Posterior cingulate gyrus (tissue), 11 donors: ENCODE measurements at regions not wholly inside any gene's neighbourhood (a gene's known extent, or its start where the extent isn't known, plus 50 kb on each side); places are given as distances from the start of the nearest gene placed in this dataset.

Experiments used
- DNase-seq, 10 donors: peaks; one replicate each; pipeline versions ENCODE4 v3.0.0 to v3.0.0-alpha.2; 2020 to 2021; ENCODE audit warnings: mixed read lengths in 3 of 10
- intact Hi-C: fragments of 100-400 bp; cut with DNase I; formaldehyde crosslinking; loops from one replicate; pipeline ENCODE4 v1.15.1; 2023

DNA sequence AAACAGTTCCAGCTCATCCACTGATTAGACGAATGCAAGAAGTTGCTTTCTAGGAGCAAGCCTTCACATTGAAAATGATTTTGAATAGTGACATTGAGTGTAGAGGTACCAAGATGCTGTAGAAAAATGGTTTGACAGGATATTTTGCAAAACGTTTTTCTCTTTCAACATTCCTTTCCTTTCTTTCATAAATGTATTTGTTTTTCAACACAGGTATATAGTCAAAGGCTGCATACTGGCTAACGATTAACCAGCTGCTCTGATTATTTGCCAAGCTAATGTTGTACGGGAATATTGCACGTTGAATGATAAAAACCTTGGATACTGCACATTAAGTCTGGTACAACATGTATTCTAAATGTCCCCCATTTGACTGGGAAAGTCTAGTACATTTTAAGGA, 78.8 kb upstream of the TENT5A start:
- DNase-seq, result no peak
- intact Hi-C loops, result no loop called here

DNA sequence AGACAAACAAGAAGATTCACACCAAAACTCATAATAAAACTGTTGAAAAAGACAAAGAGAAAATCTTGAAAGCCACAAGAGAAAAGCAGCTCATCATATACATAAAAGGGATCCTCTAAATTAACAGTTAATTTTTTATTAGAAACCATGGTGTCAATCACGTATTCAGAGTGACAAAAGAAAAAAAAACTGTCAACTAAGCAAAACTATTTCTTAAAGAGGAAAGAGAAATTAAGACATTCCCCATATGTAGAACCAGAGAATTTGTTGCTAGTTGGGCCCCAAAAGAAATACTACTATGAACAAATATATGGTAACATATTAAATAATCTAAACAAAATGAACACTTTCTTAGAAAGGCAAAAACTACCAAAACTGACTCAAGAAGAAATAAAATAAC, 74.3 kb upstream of the TENT5A start:
- intact Hi-C loops, result no loop called here
- DNase-seq, result no peak

DNA sequence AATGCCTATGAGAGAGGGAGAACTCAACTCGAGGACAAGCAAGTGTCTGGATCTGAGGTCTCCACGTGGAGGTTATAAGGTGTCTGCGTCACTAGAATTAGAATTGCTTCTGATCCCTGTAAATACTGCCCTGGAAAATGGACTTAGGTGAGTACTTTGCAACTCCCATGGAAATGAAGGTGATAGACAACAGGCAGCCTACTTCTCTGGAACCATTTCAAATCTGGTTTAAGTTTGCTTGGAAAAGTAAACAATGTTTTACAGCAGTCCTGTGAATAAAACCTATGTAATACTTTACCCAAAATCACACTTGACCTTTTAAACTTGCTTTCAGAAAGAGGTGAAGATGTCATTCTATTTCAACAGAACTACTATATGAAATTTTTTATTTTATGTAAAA, 70.1 kb upstream of the TENT5A start:
- intact Hi-C loops, result no loop called here
- no peak for DNase-seq

DNA sequence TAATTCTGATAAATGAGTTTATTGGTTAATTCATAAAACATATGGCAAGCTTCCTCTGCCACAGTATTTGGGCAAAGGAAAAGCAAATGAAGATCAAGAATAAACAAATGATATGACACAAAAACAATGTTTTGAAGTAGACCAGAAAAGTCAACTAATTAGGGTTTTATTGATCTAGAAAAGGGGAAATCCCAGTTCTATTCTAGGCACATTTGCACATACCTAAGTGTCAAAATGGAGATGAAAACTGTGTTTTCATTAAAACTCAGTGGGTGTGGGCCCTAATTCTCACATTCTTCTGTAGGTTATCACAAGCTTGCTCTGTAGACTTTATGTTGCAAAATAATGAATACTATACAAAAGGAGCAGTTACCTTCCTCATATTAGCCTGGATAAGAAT, 69.0 kb upstream of the TENT5A start:
- intact Hi-C loops, result no loop called here

DNA sequence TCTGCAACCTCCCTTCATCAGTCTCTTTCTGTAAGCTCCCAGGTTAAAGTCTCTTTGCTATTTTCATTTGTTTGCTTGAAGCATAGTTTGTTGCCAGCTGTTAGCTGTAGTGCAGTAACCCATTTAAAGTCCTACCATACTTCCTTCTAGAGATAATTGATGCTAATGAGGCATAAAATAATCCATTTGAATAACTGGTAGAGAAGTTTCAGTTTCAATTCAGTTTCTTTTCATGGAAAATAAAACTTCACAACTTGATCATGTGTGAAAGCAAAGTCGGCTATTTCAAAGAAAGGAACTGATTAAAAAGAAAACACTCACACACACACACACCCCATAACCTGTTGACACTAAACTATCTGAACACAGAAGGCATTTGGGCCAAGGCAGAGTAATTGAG, 68.5 kb upstream of the TENT5A start:
- intact Hi-C loops, result no loop called here
- no peak for DNase-seq

More for the DNA sequence above, 69.0 kb upstream of the TENT5A start:
- DNase-seq, result no peak

DNA sequence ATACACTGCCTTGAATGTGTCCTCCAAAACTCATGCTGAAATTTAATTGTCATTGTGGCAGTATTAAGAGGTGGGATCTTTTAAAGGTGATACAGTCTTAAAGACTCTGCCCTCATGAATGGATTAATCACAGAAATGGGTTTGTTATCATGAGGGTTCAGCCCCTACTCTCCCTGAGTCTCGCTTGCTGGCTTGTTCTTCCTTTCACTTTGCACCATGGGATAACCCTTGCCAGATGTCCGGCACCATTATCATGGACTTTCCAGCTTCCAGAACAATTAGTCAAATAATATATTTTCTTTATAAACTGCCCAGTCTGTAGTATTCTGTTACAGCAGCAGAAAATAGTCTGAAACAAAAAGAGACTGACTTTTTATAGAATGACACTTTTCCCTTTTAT, 67.9 kb upstream of the TENT5A start:
- intact Hi-C loops, result no loop called here

DNA sequence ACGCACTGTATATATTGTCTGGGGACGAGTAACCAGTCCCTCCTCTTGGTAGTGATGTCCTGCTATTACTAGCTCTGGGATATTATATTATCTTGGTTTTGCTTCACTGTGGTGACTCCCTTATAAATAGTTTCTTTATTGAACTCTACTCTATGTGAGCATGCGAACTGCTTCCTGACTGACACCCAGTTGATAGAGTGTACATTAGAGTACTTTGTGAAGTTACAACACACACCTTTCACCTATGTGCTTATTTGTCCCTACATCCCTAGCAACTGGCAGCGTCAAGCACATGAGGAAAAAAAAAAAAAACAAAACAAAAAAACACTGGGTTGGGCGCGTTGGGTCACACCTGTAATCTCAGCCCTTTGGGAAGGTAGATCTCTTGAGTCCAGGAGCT, 67.3 kb upstream of the TENT5A start:
- intact Hi-C loops, result no loop called here
- no peak for DNase-seq

More for the DNA sequence above, 67.9 kb upstream of the TENT5A start:
- no peak for DNase-seq

DNA sequence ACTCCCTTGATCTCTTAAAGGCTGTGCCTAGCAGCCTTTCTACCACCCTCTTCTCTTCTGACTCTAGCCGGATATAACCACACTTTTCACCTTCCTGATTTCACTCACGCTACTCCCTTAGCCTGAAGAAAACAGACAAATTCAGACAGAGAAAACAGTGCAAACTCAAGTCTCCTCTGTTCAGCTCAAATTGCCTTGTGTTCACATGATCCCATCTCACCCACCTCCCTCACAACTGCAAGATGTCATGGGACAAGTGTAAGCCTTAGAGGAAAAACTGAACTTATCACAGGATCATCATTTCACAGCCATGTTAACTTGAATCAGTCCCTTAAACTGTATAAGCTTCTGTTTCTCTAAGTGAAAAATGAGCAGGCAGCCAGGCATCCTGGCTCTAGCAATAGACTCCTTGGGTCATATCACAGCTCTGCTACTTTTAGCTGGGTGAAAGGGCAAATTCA, 66.5 kb upstream of the TENT5A start:
- intact Hi-C loops, result no loop called here
- no peak for DNase-seq

DNA sequence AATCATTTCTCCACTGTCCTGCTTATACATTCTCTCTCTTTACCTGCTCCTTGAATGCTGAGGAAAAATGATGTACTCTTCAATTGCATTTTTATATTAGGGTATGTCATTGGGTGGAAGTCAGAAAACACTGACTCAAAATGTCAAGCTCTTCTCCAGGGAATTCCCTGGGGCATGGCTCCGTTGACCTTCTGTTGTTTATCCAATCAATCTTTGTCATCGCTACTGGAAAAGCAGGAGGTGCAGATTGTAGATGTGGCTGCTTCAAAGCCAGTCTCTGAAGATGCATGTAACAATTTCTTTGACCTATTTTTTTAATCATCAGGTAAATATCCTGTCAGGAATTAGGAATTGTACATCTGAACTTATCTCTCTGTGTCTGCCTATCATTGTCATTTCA, 63.9 kb upstream of the TENT5A start:
- intact Hi-C loops, result no loop called here

DNA sequence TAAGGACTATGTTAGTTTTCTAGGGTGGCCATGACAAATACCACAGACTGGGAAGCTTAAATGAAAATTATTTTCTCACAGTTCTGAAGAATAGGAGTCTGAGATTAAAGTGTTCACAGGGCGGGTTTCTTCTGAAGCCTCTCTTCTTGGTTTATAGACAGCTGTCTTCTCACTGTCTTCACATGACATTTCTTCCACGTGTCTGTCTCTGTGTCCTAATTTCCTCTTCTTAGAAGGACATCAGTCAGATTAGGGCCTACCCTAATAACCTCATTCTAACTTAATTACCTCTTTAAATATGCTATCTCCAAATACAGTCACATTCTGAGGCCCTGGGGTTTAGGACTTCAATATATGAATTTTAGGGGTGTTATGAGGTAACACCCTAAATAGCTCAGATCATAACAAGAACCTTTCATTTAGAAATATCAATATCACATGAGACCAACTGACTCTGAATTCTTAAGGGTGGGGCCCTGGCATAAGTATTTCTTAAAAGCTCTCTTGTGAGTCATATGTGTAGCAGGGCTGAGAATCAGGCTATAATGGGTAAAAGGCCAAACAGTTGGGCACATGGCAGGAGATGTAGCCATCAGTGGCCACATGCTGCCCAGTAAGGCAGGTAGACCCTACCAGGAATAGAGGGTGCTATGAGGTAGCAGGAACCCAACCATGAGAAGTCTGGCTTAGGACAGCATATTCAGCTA, 62.0 kb upstream of the TENT5A start:
- DNase-seq, result no peak
- intact Hi-C loops, result no loop called here

More for the DNA sequence above, 63.9 kb upstream of the TENT5A start:
- DNase-seq, result no peak

DNA sequence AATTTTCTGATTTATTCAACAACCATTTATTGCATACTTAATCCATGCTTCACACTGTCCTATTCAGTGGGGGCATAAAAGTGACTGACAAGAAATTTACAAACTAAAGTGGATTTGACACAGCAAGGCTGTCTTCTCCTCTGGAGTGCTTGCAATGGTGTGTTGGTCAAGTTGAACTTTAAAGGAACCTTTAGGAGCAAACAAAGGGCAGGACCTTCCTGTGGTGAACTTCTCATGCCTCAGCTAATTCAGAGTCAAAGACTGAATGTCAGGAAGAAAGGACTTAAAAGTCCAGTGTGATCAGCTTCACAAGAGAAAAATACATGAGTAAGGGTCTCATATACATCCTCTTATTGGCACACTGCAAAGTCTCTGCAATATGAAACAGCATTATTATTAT, 60.8 kb upstream of the TENT5A start:
- intact Hi-C loops, result no loop called here
- DNase-seq, result no peak

DNA sequence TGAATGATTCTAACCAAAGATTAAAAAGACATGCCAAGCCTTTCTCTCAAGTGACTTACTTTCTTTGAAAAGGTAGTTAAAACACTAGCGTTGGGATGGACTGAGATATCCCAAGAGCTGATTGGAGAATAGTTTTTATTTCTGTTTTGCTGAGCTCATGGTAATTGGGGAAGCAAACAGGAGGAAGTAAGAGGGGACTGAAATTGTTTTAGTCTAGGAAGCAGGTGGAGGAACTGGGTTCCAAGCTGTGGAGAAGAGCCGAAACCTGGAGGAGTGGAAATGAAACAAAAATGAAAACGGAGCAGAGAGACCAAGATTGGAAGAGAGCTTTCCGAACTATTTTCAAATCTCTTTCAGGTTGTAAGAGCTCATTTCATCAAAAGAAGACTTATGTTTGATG, 59.9 kb upstream of the TENT5A start:
- no peak for DNase-seq
- intact Hi-C loops, result no loop called here

DNA sequence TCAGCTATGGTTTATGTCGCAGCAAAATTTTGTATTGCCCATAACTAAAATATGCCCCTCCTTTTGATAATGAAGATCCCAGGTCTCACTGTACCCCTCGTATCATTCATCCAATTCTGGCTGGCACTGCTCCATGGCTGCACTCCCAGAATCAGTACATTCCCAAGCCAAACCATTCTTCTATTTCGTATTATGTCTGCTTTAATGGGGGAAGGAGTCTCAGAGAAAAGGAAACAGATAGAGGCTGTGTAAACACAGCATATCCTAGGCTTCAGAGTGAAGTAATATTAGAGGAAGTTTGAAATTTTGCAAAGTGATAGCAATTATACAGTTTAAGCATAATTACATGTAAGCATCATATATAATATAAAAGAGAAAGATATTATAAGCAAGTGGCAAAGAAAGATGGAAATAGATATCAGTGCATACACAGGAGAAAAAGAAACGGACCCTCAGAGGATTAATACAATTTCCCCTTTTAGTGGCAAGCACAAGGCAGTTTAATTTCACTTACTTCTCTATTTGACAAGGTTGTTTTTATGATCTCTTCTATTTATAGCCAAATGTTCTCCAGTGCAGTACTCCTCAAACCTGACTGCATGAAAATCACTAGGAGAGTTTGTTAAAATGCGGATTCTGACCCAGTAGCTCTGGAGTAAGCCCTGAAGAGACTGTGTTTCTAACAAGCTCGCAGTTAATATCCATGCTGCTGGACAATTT, 56.5 kb upstream of the TENT5A start:
- DNase-seq, result no peak

DNA sequence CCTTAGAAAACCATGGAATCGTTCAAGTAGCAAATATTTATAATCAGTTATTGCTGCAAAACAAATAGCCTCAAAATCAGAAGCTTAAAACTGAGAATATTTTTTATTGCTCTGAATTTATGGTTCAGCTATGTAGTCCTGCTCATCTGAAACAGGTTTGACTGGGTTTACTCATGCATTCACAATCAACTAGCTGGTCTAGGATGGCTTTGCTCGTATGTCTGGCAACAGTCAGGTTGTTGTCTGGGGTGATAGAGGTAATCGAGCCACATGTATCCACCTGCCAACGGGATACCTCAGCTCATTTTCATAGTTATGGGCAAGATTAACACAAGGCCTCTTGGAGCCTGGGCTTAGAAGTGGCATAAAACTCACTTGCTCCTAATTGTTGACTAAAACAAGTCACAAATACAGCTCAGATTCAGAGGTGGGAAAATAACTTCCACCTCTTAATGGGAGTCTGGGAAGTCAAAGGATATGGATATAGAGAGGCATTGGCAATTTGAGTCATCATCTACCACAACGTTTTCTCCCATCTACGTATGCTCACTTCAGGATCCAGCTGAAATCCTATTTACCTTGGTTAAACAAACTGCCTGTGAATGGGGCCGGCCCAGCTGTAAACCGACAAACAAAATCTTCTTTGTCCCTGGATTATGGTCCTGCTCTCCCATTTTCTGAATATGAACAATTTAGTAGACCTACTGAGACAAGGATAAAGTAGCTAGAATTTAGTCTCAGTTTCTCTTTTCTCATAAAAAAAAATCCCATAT, 54.5 kb upstream of the TENT5A start:
- intact Hi-C loops, result no loop called here
- no peak for DNase-seq

More for the DNA sequence above, 56.5 kb upstream of the TENT5A start:
- intact Hi-C loops, result no loop called here

DNA sequence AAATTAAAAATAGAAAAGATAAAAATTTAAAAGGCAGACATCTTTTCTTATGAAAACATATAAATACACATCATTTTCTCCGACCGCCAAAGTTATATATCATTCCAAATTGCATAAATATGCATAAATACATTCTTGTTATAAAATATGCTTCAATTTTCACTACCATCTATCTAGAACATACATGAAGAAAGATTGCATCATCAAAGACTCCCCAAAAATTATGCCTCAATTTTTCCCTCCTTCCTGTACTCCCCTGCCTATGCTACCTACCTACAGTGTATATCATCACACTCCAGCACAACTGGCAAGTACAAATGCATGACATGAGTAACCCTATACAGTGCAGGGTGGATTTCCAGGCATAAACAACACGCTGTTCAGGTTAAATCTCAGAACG, 49.9 kb upstream of the TENT5A start:
- DNase-seq, result no peak
- intact Hi-C loops, result no loop called here
